ENCODE measurements at regions not wholly inside any gene's neighbourhood (a gene's known extent, or its start where the extent isn't known, plus 50 kb on each side); places are given as distances from the start of the nearest gene placed in this dataset.

GRCh38 chr10:108037061-108037460 lies 872.6 kb upstream of the SORCS1 start (continued):
- TF ChIP-seq SIN3A (conservative IDR thresholded peaks at IDR 0.05 in 1 of 2, IDR thresholded peaks at IDR 0.05 in 1 of 2; ENCODE audit: low read depth in 1 of 2, low read length in 2 of 2) (no peak), CHD7 (IDR thresholded peaks at IDR 0.05; ENCODE audit: insufficient replicate concordance, low read length) (no peak), GTF2F1 (IDR thresholded peaks at IDR 0.05; ENCODE audit: borderline replicate concordance, low read depth, low read length) (no peak)
